Gastroesophageal sphincter (tissue), 4 donors: ENCODE measurements at regions not wholly inside any gene's neighbourhood (a gene's known extent, or its start where the extent isn't known, plus 50 kb on each side); places are given as distances from the start of the nearest gene placed in this dataset.

ENCODE experiments used
- ATAC-seq: fragments of 150-250 bp; one replicate; pipeline ENCODE4 v1.9.1; 2016; ENCODE audit warnings: mild to moderate bottlenecking, moderate library complexity
- H3K27ac ChIP-seq, 4 donors: fragments of 200-600 bp; sonication (generic) in 3 of 4; 1 replicate in 3 of 4; 2 replicates in 1 of 4; pipeline ENCODE4 v1.5.1; 2016 to 2019
- H3K27me3 ChIP-seq: fragments of 200-600 bp; sonication (generic); one replicate; pipeline ENCODE4 v1.5.1; 2019
- H3K36me3 ChIP-seq, 2 donors: fragments of 200-600 bp; sonication (generic); one replicate each; pipeline ENCODE4 v1.5.1; 2019; ENCODE audit warnings: control low read depth in 1 of 2
- H3K4me1 ChIP-seq, 3 donors: fragments of 200-600 bp; sonication (generic); 1 replicate in 2 of 3; 2 replicates in 1 of 3; pipeline ENCODE4 v1.5.1; 2016 to 2019; ENCODE audit warnings: control low read depth in 2 of 3
- H3K4me3 ChIP-seq, 2 donors: fragments of 200-600 bp; sonication (generic); one replicate each; pipeline ENCODE4 v1.5.1; 2019; ENCODE audit warnings: mild to moderate bottlenecking in 1 of 2, moderate library complexity in 1 of 2
- H3K9me3 ChIP-seq, 3 donors: fragments of 200-600 bp; sonication (generic); one replicate each; pipeline ENCODE4 v1.5.1; 2017 to 2019; ENCODE audit warnings: control low read depth in 2 of 3
- CTCF ChIP-seq, 4 experiments: fragments of 200-600 bp in 2 of 4; fragments of 450-650 bp in 2 of 4; sonication (generic) in 1 of 4; IDR thresholded peaks; one replicate each; pipeline ENCODE4 v1.5.1; 2017 to 2019; ENCODE audit warnings: antibody characterized with exemption in 4 of 4, mild to moderate bottlenecking in 2 of 4, moderate library complexity in 2 of 4
- EP300 ChIP-seq: sonication (generic); formaldehyde crosslinking; IDR thresholded peaks from one replicate; pipeline ENCODE4 v1.6.1; 2017; ENCODE audit warnings: antibody characterized with exemption, mild to moderate bottlenecking
- POLR2A ChIP-seq, 2 donors: fragments of 450-650 bp; IDR thresholded peaks; one replicate each; pipeline ENCODE4 v1.6.1; 2017; ENCODE audit warnings: antibody characterized with exemption in 2 of 2, mild to moderate bottlenecking in 2 of 2, moderate library complexity in 1 of 2
- POLR2AphosphoS5 ChIP-seq: sonication (generic); formaldehyde crosslinking; IDR thresholded peaks from one replicate; pipeline ENCODE4 v1.6.1; 2017; ENCODE audit warnings: antibody characterized with exemption
- WGBS, 2 donors: methylation state at CpG; one replicate each; pipeline ENCODE4 v1.1.5; 2018; ENCODE audit warnings: low coverage in 1 of 2; 5-methylcytosine and 5-hydroxymethylcytosine counted together

DNA sequence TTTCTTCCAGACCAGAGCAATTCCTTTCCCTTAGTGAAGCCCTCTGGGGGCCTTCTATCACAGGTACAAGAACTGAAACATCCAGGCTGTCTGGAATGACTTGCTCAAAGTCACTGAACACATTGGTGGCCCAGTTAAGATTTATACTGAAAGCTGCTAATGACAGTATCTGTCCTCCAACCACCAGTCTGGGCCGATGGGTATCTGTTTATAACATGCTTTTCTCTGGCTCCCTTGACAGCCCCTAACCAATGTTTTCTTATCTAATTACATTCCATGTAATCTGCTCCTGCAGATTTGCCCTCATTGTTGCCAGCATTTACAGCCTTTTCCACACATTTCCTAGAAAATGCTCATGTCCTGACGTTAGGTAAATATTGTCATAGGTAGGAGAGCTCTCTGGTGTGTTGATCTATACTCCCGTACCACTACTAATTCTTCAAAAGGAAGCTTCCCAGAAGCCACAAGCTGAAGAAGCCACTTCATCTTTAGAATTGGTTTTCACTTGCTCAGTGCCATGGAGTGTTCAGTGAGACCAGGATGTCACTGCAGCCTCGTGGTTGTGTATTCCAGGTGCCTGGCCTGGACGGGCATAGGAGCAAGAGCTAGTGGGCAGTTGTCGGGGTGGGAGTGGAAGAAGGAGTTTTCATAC is 163.9 kb downstream of the TSEN15 start:
- H3K4me3 ChIP-seq, result no peak overlapping the region
- H3K27ac ChIP-seq, result no peak overlapping the region
- TF ChIP-seq CTCF (IDR thresholded peaks at IDR 0.05), result no peak
- no peak for TF ChIP-seq POLR2A (IDR thresholded peaks at IDR 0.05)
- no peak for TF ChIP-seq EP300
- no peak for TF ChIP-seq POLR2AphosphoS5
- 97 to 100% methylated on average over 3 of the region's 6 CpGs for WGBS, 2 donors
- no peaks in the 10 kb centered on the region for H3K9me3 ChIP-seq
- H3K27me3 ChIP-seq, result no peaks in the 10 kb centered on the region
- H3K4me1 ChIP-seq, result no peaks in the 10 kb centered on the region
- no peaks in the 10 kb centered on the region for H3K36me3 ChIP-seq
- ATAC-seq, result no peak

- no peak for ATAC-seq
- Histone ChIP-seq H3K4me3 (no peak overlapping the region), H3K27me3 (no peaks in the 10 kb centered on the region), H3K27ac (no peak overlapping the region), H3K4me1 (peaks cover 0 to 5% (median 0%) of the 10 kb centered on the region in 3 donors), H3K9me3 (no peaks in the 10 kb centered on the region), H3K36me3 (no peaks in the 10 kb centered on the region)
- WGBS, 2 donors, result 68 to 89% methylated on average over 4 to 5 of the region's 5 CpGs
- TF ChIP-seq POLR2AphosphoS5 (no peak), EP300 (no peak), POLR2A (IDR thresholded peaks at IDR 0.05) (no peak), CTCF (IDR thresholded peaks at IDR 0.05) (no peak)
These were observed 167.0 kb downstream of the TSEN15 start for GRCh38 chr1:184218458-184219075.

- no peaks in the 10 kb centered on the region for H3K36me3 ChIP-seq
- H3K27ac ChIP-seq, result no peak overlapping the region
- no peaks in the 10 kb centered on the region for H3K9me3 ChIP-seq
- no peak overlapping the region for H3K4me3 ChIP-seq
- WGBS, 2 donors, result 50 to 75% methylated on average over 2 to 3 of the region's 3 CpGs
- no peaks in the 10 kb centered on the region for H3K27me3 ChIP-seq
- TF ChIP-seq CTCF (IDR thresholded peaks at IDR 0.05), result no peak
- TF ChIP-seq POLR2A (IDR thresholded peaks at IDR 0.05), result no peak
- no peak for TF ChIP-seq EP300
- TF ChIP-seq POLR2AphosphoS5, result no peak
- H3K4me1 ChIP-seq, result peaks cover 0 to 5% (median 0%) of the 10 kb centered on the region in 3 donors
- no peak for ATAC-seq
These were observed 167.4 kb upstream of the C1orf21 start for GRCh38 chr1:184219414-184219813.

DNA sequence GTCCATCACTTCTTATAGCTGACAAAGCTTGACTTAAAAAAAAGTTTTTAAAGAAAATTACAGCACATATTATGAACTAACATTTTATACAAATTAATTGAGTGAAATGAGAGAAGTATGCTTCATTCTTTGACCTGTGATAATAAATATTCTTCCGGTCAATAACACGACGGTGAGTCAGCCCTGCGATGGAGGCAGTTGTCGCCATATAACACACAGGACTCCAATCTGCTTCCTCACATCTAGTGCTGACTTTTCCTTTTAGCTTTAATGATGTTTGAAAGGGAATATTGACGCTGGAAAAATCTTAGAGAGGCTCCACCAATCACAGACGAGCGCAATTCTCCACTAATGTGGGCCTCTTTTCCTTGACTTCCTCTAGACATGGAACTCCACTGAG is 166.9 kb upstream of the C1orf21 start:
- H3K36me3 ChIP-seq, result no peaks in the 10 kb centered on the region
- peaks cover 0 to 5% (median 0%) of the 10 kb centered on the region in 3 donors for H3K4me1 ChIP-seq
- no peak for ATAC-seq
- TF ChIP-seq POLR2A (IDR thresholded peaks at IDR 0.05) (no peak), CTCF (IDR thresholded peaks at IDR 0.05) (no peak), EP300 (no peak), POLR2AphosphoS5 (no peak)
- no peak overlapping the region for H3K27ac ChIP-seq
- no peak overlapping the region for H3K4me3 ChIP-seq
- no peaks in the 10 kb centered on the region for H3K27me3 ChIP-seq
- 92 to 98% methylated on average over 6 to 8 of the region's 8 CpGs for WGBS, 2 donors
- no peaks in the 10 kb centered on the region for H3K9me3 ChIP-seq

DNA sequence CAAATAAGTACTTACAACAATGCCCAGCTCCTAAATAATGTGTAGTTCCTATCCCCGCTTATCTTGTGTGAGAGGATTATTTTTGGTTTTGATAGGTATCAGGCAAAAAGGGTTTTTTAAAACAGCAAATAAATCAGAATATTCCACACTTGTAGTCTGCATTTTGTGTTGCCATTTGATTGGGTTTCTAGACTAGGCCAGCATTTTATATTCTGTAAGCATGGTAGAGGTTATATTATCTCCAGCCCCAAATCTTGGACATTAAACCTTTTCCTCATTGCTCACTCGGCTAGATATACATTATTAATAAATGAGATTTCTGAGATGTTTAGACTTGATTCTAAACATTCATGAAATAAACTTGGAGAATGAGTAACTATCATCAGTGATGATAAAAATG is 165.7 kb upstream of the C1orf21 start:
- Histone ChIP-seq H3K36me3 (no peaks in the 10 kb centered on the region), H3K9me3 (no peaks in the 10 kb centered on the region), H3K4me3 (no peak overlapping the region), H3K4me1 (peaks cover 0 to 5% (median 0%) of the 10 kb centered on the region in 3 donors), H3K27ac (no peak overlapping the region), H3K27me3 (no peaks in the 10 kb centered on the region)
- ATAC-seq, result no peak
- TF ChIP-seq EP300 (no peak), CTCF (IDR thresholded peaks at IDR 0.05) (no peak), POLR2AphosphoS5 (no peak), POLR2A (IDR thresholded peaks at IDR 0.05) (no peak)
- whole genome bisulfite sequencing, 2 donors, result 76 to 85% methylated on average over 2 of the region's 2 CpGs
